HEK293 (cell line): ENCODE measurements at regions not wholly inside any gene's neighbourhood (a gene's known extent, or its start where the extent isn't known, plus 50 kb on each side); places are given as distances from the start of the nearest gene placed in this dataset.

Experiments
- CTCF ChIA-PET: fragments of 350-600 bp; formaldehyde crosslinking; extraction: SDS; loops from one replicate; lab custom pipeline; 2021; ENCODE audit warnings: antibody characterized with exemption; lab: Yijun Ruan, JAX
- POLR2A ChIA-PET: fragments of 300-600 bp; formaldehyde crosslinking; extraction: SDS; loops from one replicate; lab custom pipeline; 2020; ENCODE audit warnings: antibody characterized with exemption, inconsistent platforms; lab: Yijun Ruan, JAX
- H3K27ac ChIP-seq: fragments of 200-500 bp; sonication (Bioruptor generic); 2 replicates; pipeline ENCODE4 v1.5.1; 2014; ENCODE audit warnings: low read depth, low read length, control low read depth, inconsistent platforms; ENCODE audit errors: extremely low read depth
- H3K36me3 ChIP-seq, 2 experiments: fragments of 200-500 bp in 1 of 2; sonication (Bioruptor generic) in 1 of 2; 1 replicate in 1 of 2; 2 replicates in 1 of 2; pipeline ENCODE4 v1.5.1; 2014 to 2017; ENCODE audit warnings: inconsistent platforms in 2 of 2, low read length in 2 of 2; ENCODE audit not compliant: control insufficient read depth in 2 of 2, insufficient read depth in 1 of 2
- H3K4me1 ChIP-seq: fragments of 200-500 bp; sonication (Bioruptor generic); 2 replicates; pipeline ENCODE4 v1.5.1; 2014; ENCODE audit warnings: mild to moderate bottlenecking, low read length, inconsistent platforms; ENCODE audit not compliant: control insufficient read depth, insufficient read depth
- H3K4me3 ChIP-seq: 2 replicates; pipeline ENCODE4 v1.5.1; 2011; ENCODE audit warnings: low read depth, mild to moderate bottlenecking, control low read depth, low read length, moderate library complexity
- H3K9me3 ChIP-seq: fragments of 200-500 bp; sonication (Bioruptor generic); 2 replicates; pipeline ENCODE4 v1.5.1; 2014; ENCODE audit warnings: low read depth, low read length, inconsistent platforms; ENCODE audit not compliant: control insufficient read depth, insufficient read depth
- BCL6B ChIP-seq: fragments of 450-650 bp; formaldehyde crosslinking; IDR thresholded peaks from 2 replicates; pipeline ENCODE4 v1.5.1; 2017; ENCODE audit warnings: missing biosample characterization, missing genetic modification characterization
- HOXC10 ChIP-seq: sonication (generic); formaldehyde crosslinking; IDR thresholded peaks from 2 replicates; pipeline ENCODE4 v1.8.1; 2023; ENCODE audit warnings: mild to moderate bottlenecking, missing genetic modification reagents
- KLF16 ChIP-seq: fragments of 450-650 bp; formaldehyde crosslinking; IDR thresholded peaks from 2 replicates; pipeline ENCODE4 v1.5.1; 2017; ENCODE audit warnings: missing biosample characterization, missing genetic modification characterization
- ZFP37 ChIP-seq: fragments of 450-650 bp; formaldehyde crosslinking; IDR thresholded peaks from 2 replicates; pipeline ENCODE4 v1.5.1; 2016; ENCODE audit warnings: missing biosample characterization, missing genetic modification characterization
- ZNF114 ChIP-seq: fragments of 450-650 bp; formaldehyde crosslinking; IDR thresholded peaks from 2 replicates; pipeline ENCODE4 v1.5.0; 2017; ENCODE audit warnings: missing biosample characterization, missing genetic modification characterization
- ZNF157 ChIP-seq: fragments of 450-650 bp; formaldehyde crosslinking; IDR thresholded peaks from 2 replicates; pipeline ENCODE4 v1.5.1; 2016; ENCODE audit warnings: missing biosample characterization, missing genetic modification characterization
- ZNF184 ChIP-seq: fragments of 450-650 bp; IDR thresholded peaks from 2 replicates; pipeline ENCODE4 v1.5.1; 2018; ENCODE audit warnings: missing biosample characterization, mild to moderate bottlenecking, missing genetic modification characterization
- ZNF2 ChIP-seq: fragments of 450-650 bp; formaldehyde crosslinking; IDR thresholded peaks from 2 replicates; pipeline ENCODE4 v1.5.1; 2016; ENCODE audit warnings: missing biosample characterization, missing genetic modification characterization
- ZNF223 ChIP-seq: fragments of 450-650 bp; formaldehyde crosslinking; IDR thresholded peaks from 2 replicates; pipeline ENCODE4 v1.5.1; 2016; ENCODE audit warnings: missing biosample characterization, missing genetic modification characterization
- ZNF335 ChIP-seq: fragments of 450-650 bp; formaldehyde crosslinking; conservative IDR thresholded peaks from 2 replicates; pipeline ENCODE4 v1.5.1; 2016; ENCODE audit warnings: missing biosample characterization, missing genetic modification characterization
- ZNF366 ChIP-seq: fragments of 450-650 bp; formaldehyde crosslinking; conservative IDR thresholded peaks from 2 replicates; pipeline ENCODE4 v1.5.1; 2016; ENCODE audit warnings: missing biosample characterization, missing genetic modification characterization
- ZNF501 ChIP-seq: fragments of 450-650 bp; formaldehyde crosslinking; IDR thresholded peaks from 2 replicates; pipeline ENCODE4 v1.5.1; 2016; ENCODE audit warnings: missing biosample characterization, missing genetic modification characterization
- ZNF596 ChIP-seq: fragments of 450-650 bp; IDR thresholded peaks from 2 replicates; pipeline ENCODE4 v1.5.0; 2018; ENCODE audit warnings: missing biosample characterization, mild to moderate bottlenecking, missing genetic modification characterization, moderate library complexity
- ZNF610 ChIP-seq: fragments of 450-650 bp; formaldehyde crosslinking; IDR thresholded peaks from 2 replicates; pipeline ENCODE4 v1.5.1; 2016; ENCODE audit warnings: missing biosample characterization, missing genetic modification characterization, borderline replicate concordance
- ZNF626 ChIP-seq: fragments of 450-650 bp; sonication (Bioruptor Pico); formaldehyde crosslinking; IDR thresholded peaks from 2 replicates; pipeline ENCODE4 v1.5.1; 2018; ENCODE audit warnings: missing biosample characterization, missing genetic modification characterization, inconsistent platforms
- ZNF645 ChIP-seq: fragments of 450-650 bp; formaldehyde crosslinking; IDR thresholded peaks from 2 replicates; pipeline ENCODE4; 2016; ENCODE audit warnings: missing biosample characterization, missing genetic modification characterization
- ZNF654 ChIP-seq: fragments of 450-650 bp; formaldehyde crosslinking; IDR thresholded peaks from 2 replicates; pipeline ENCODE4 v1.5.1; 2016; ENCODE audit warnings: low read depth, missing biosample characterization, missing genetic modification characterization
- ZNF677 ChIP-seq: fragments of 450-650 bp; IDR thresholded peaks from 2 replicates; pipeline ENCODE4 v1.5.0; 2018; ENCODE audit warnings: missing biosample characterization, mild to moderate bottlenecking, missing genetic modification characterization, moderate library complexity
- ZNF76 ChIP-seq: fragments of 450-650 bp; formaldehyde crosslinking; IDR thresholded peaks from 2 replicates; pipeline ENCODE4; 2016; ENCODE audit warnings: low read depth, missing biosample characterization, missing genetic modification characterization, borderline replicate concordance
- ZNF768 ChIP-seq: fragments of 450-650 bp; formaldehyde crosslinking; IDR thresholded peaks from 2 replicates; pipeline ENCODE4 v1.5.1; 2018; ENCODE audit warnings: missing biosample characterization, mild to moderate bottlenecking, missing genetic modification characterization
- ZNF777 ChIP-seq: fragments of 450-650 bp; formaldehyde crosslinking; IDR thresholded peaks from 2 replicates; pipeline ENCODE4 v1.5.1; 2017; ENCODE audit warnings: missing biosample characterization, missing genetic modification characterization, borderline replicate concordance
- ZNF785 ChIP-seq: fragments of 450-650 bp; formaldehyde crosslinking; IDR thresholded peaks from 2 replicates; pipeline ENCODE4 v1.5.1; 2016; ENCODE audit warnings: missing biosample characterization, missing genetic modification characterization
- ZSCAN16 ChIP-seq: fragments of 450-650 bp; formaldehyde crosslinking; IDR thresholded peaks from 2 replicates; pipeline ENCODE4 v1.5.1; 2016; ENCODE audit warnings: missing biosample characterization, missing genetic modification characterization
- ZSCAN4 ChIP-seq: fragments of 450-650 bp; formaldehyde crosslinking; IDR thresholded peaks from 2 replicates; pipeline ENCODE4 v1.5.1; 2017; ENCODE audit warnings: missing biosample characterization, missing genetic modification characterization
- TF ChIP-seq, protein P1 (sequence below): sonication (generic); formaldehyde crosslinking; IDR thresholded peaks from 2 replicates; pipeline ENCODE4 v1.8.1; 2022; ENCODE audit warnings: mild to moderate bottlenecking, moderate library complexity, missing genetic modification reagents
- TF ChIP-seq, protein P2 (sequence below): fragments of 450-650 bp; formaldehyde crosslinking; IDR thresholded peaks from 2 replicates; pipeline ENCODE4 v1.5.1; 2016; ENCODE audit warnings: missing biosample characterization, missing genetic modification characterization

DNA sequence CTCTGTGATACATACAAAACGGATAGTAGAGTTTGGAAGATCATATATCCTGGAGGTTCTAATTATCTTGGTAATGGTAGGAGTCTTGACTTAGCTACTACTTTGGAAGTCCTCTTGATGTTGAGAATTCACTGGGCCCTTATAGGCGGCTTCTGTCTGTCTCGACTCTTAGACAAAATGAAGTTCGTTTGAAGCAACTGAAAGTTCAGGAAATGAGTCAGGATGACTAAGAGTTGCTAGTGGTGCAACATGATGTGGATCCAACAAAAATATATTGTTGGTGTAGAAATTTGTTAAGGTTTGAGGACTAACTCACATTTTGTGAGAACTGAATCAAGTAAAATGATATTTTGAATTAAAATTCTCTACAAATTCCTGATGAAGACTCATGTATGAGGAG, 272.7 kb downstream of the AEBP2 start:
- H3K36me3 ChIP-seq: no peaks in the 10 kb centered on the region
- no peak overlapping the region for H3K4me3 ChIP-seq
- H3K9me3 ChIP-seq: no peaks in the 10 kb centered on the region
- no peak overlapping the region for H3K27ac ChIP-seq
- POLR2A ChIA-PET: no interaction called here
- CTCF ChIA-PET: no interaction called here
- TF ChIP-seq ZNF677 (tag by site-specific recombination): no peak
- TF ChIP-seq, protein P1, sequence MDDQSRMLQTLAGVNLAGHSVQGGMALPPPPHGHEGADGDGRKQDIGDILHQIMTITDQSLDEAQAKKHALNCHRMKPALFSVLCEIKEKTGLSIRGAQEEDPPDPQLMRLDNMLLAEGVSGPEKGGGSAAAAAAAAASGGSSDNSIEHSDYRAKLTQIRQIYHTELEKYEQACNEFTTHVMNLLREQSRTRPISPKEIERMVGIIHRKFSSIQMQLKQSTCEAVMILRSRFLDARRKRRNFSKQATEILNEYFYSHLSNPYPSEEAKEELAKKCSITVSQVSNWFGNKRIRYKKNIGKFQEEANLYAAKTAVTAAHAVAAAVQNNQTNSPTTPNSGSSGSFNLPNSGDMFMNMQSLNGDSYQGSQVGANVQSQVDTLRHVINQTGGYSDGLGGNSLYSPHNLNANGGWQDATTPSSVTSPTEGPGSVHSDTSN (CRISPR knock-in tag): no peak
- TF ChIP-seq ZSCAN16 (tag by site-specific recombination): no peak
- TF ChIP-seq ZNF654 (tag by site-specific recombination): no peak
- no peak for TF ChIP-seq ZSCAN4 (tag by site-specific recombination)
- no peak for TF ChIP-seq ZNF768 (tag by site-specific recombination)
- no peak for TF ChIP-seq ZNF335 (tag by site-specific recombination)
- no peak for TF ChIP-seq ZNF626 (tag by site-specific recombination)
- TF ChIP-seq ZNF645 (tag by site-specific recombination): no peak
- no peak for TF ChIP-seq ZNF777 (tag by site-specific recombination)
- no peak for TF ChIP-seq ZNF157 (tag by site-specific recombination)
- TF ChIP-seq ZNF501 (tag by site-specific recombination): no peak
- TF ChIP-seq ZNF596 (tag by site-specific recombination): no peak
- no peak for TF ChIP-seq ZNF785 (tag by site-specific recombination)
- TF ChIP-seq ZNF114 (tag by site-specific recombination): no peak
- TF ChIP-seq ZNF2: no peak
- no peaks in the 10 kb centered on the region for H3K4me1 ChIP-seq

- TF ChIP-seq BCL6B (tag by site-specific recombination): no peak
- TF ChIP-seq, protein P2, sequence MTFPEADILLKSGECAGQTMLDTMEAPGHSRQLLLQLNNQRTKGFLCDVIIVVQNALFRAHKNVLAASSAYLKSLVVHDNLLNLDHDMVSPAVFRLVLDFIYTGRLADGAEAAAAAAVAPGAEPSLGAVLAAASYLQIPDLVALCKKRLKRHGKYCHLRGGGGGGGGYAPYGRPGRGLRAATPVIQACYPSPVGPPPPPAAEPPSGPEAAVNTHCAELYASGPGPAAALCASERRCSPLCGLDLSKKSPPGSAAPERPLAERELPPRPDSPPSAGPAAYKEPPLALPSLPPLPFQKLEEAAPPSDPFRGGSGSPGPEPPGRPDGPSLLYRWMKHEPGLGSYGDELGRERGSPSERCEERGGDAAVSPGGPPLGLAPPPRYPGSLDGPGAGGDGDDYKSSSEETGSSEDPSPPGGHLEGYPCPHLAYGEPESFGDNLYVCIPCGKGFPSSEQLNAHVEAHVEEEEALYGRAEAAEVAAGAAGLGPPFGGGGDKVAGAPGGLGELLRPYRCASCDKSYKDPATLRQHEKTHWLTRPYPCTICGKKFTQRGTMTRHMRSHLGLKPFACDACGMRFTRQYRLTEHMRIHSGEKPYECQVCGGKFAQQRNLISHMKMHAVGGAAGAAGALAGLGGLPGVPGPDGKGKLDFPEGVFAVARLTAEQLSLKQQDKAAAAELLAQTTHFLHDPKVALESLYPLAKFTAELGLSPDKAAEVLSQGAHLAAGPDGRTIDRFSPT: no peak
- no peak for TF ChIP-seq ZFP37 (tag by site-specific recombination)
- no peak for TF ChIP-seq ZNF223 (tag by site-specific recombination)
- no peak for TF ChIP-seq ZNF610
- no peak for TF ChIP-seq KLF16
- TF ChIP-seq ZSCAN16 (tag by site-specific recombination): no peak
- no peak for TF ChIP-seq ZNF76 (tag by site-specific recombination)
- no peak for TF ChIP-seq ZNF366
- TF ChIP-seq ZNF184: no peak
- no peak for TF ChIP-seq ZNF785 (tag by site-specific recombination)
- TF ChIP-seq HOXC10 (CRISPR knock-in tag): no peak
- no peak overlapping the region for H3K4me3 ChIP-seq
- ChIA-PET POLR2A (no interaction called here), CTCF (interaction anchor here (0.8 kb wide), 1 partner anchor 22 kb away, joined by 3 read pairs; no protein-coding TSS in a partner anchor)
- no peaks in the 10 kb centered on the region for H3K4me1 ChIP-seq
- no peak overlapping the region for H3K27ac ChIP-seq
- H3K9me3 ChIP-seq: no peaks in the 10 kb centered on the region
- no peaks in the 10 kb centered on the region for H3K36me3 ChIP-seq
These were observed 279.1 kb downstream of the AEBP2 start for GRCh38 chr12:19718401-19718800.
